MCF 10A (cell line): ENCODE measurements at regions not wholly inside any gene's neighbourhood (a gene's known extent, or its start where the extent isn't known, plus 50 kb on each side); places are given as distances from the start of the nearest gene placed in this dataset.
"Not testable (repeated sequence)": the region's sequence is repeated elsewhere in the genome, so short reads cannot be mapped to it uniquely, and the experiment has no call there.

Experiments
- BruUV-seq: library from RNA; stranded (reverse); fragments of 400-500 nt; replicated peaks from 2 replicates; lab custom pipeline; 2021; lab: Mats Ljungman, UMichigan
- CTCF ChIA-PET: fragments of 300-600 bp; sonication (Branson Sonifier 250); formaldehyde crosslinking; extraction: SDS; loops from one replicate; lab custom pipeline; 2021; ENCODE audit warnings: antibody characterized with exemption, inconsistent platforms; lab: Yijun Ruan, JAX
- POLR2A ChIA-PET: fragments of 300-600, 350-650 bp; sonication (Branson Sonifier 250); formaldehyde crosslinking; extraction: SDS; loops from one replicate; lab custom pipeline; 2020; ENCODE audit warnings: antibody characterized with exemption, inconsistent platforms; lab: Yijun Ruan, JAX
- DNase-seq: peaks from one replicate; pipeline ENCODE4 v3.0.0-alpha.2; 2018; ENCODE audit not compliant: unreplicated experiment
- H3K27ac Mint-ChIP-seq: one replicate; pipeline ENCODE4 v1.8.0; 2022; ENCODE audit warnings: mild to moderate bottlenecking, low read depth, mixed read lengths; ENCODE audit not compliant: unreplicated experiment
- H3K27me3 Mint-ChIP-seq: one replicate; pipeline ENCODE4 v1.8.0; 2022; ENCODE audit warnings: mixed read lengths; ENCODE audit not compliant: insufficient read depth, unreplicated experiment
- H3K36me3 Mint-ChIP-seq: one replicate; pipeline ENCODE4 v1.8.0; 2022; ENCODE audit warnings: mild to moderate bottlenecking, moderate library complexity, mixed read lengths; ENCODE audit not compliant: insufficient read depth, unreplicated experiment
- H3K4me1 Mint-ChIP-seq: one replicate; pipeline ENCODE4 v1.8.0; 2022; ENCODE audit warnings: mixed read lengths; ENCODE audit not compliant: insufficient read depth, unreplicated experiment
- H3K4me3 Mint-ChIP-seq: one replicate; pipeline ENCODE4 v1.8.0; 2022; ENCODE audit warnings: mild to moderate bottlenecking, moderate library complexity, mixed read lengths; ENCODE audit not compliant: unreplicated experiment
- H3K9me3 Mint-ChIP-seq: one replicate; pipeline ENCODE4 v1.8.0; 2022; ENCODE audit warnings: mixed read lengths; ENCODE audit not compliant: unreplicated experiment
- CTCF ChIP-seq: fragments of 200-600 bp; IDR thresholded peaks from one replicate; pipeline ENCODE4 v1.8.0; 2022; ENCODE audit warnings: antibody characterized with exemption, mild to moderate bottlenecking; ENCODE audit not compliant: unreplicated experiment
- intact Hi-C: fragments of 100-400 bp; cut with micrococcal nuclease; formaldehyde crosslinking; loops from 2 replicates; pipeline ENCODE4 v1.14.1; 2022

DNA sequence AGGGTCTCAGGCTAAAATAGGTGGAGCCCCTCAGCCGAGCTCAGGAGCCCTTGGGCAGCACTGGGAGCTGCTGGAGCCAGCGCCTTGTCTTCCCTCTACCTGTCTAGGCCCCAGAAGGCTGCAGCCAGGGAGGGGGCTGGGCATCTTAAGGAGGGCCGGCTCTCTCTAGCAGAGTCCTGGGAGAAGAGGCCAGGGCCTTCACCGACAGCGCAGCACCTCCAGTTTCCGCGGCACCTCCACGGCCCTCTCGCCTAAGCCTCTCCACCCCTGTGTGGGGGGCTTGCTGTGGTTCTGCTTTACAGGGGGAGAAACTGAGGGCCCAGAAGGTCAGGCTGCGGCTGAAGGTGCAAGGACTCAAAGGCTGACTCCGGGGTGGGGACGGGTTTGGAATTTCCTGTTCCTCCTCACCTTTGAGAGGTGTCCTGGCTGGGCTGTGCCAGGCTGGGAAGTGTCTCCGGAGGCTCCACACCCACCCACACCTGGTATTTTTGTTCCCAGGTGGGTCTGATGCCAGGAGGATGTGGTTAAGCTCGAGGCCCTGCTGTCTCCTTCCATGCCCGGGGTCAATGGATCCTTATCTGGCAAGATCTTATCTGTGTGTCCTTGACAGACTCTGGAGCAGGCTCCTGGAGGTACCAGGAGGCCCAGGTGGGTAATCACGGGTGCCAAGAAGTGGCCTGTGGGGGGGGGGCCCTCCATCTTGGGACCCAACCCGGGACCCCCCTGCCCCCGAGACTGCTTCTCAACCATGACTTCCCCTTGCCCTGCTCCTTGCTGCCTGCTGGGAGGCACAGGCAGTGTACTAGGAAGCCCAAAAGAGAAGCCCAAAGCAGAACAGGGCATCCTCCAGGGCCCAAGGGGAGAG lies 95.3 kb upstream of the FGF3 start:
- peaks cover 18% of the 10 kb centered on the region for H3K27me3 Mint-ChIP-seq
- H3K4me1 Mint-ChIP-seq, result peaks cover 14% of the 10 kb centered on the region
- peaks cover 7% of the 10 kb centered on the region for H3K36me3 Mint-ChIP-seq
- no TSS peak for BruUV-seq
- H3K4me3 Mint-ChIP-seq, result peak overlapping the region; percentile 44
- H3K9me3 Mint-ChIP-seq, result no peaks in the 10 kb centered on the region
- TF ChIP-seq CTCF, result no peak
- POLR2A ChIA-PET, result interaction anchor here (0.6 to 0.8 kb wide), 2 partner anchors 87 to 282 kb away, joined by 3 read pairs; no protein-coding TSS in a partner anchor
- peak; percentile 62 for DNase-seq
- CTCF ChIA-PET, result interaction anchor here (0.6 to 2.0 kb wide), 16 partner anchors 14 to 291 kb away, joined by 3 to 11 read pairs (median 3); no protein-coding TSS in a partner anchor
- intact Hi-C loops, result loop anchor here (1.0 to 10.0 kb wide), 2 partner anchors 230 to 277 kb away; no protein-coding TSS in a partner anchor
- no peak overlapping the region for H3K27ac Mint-ChIP-seq

GRCh38 chr11:69915151-69915500 lies 95.9 kb upstream of the FGF3 start:
- Mint-ChIP-seq H3K36me3 (peaks cover 7% of the 10 kb centered on the region), H3K27ac (peak overlapping the region; percentile 30), H3K27me3 (peaks cover 18% of the 10 kb centered on the region), H3K4me1 (peaks cover 15% of the 10 kb centered on the region), H3K4me3 (peak overlapping the region; percentile 44), H3K9me3 (no peaks in the 10 kb centered on the region)
- ChIA-PET CTCF (interaction anchor here (0.6 to 2.0 kb wide), 13 partner anchors 14 to 290 kb away, joined by 3 to 11 read pairs (median 3); no protein-coding TSS in a partner anchor), POLR2A (interaction anchor here (0.8 kb wide), 1 partner anchor 281 kb away, joined by 3 read pairs; no protein-coding TSS in a partner anchor)
- no peak for TF ChIP-seq CTCF
- peak; percentile 38 for DNase-seq
- no TSS peak for BruUV-seq
- intact Hi-C loops, result loop anchor here (1.0 to 10.0 kb wide), 2 partner anchors 230 to 276 kb away; no protein-coding TSS in a partner anchor

DNA sequence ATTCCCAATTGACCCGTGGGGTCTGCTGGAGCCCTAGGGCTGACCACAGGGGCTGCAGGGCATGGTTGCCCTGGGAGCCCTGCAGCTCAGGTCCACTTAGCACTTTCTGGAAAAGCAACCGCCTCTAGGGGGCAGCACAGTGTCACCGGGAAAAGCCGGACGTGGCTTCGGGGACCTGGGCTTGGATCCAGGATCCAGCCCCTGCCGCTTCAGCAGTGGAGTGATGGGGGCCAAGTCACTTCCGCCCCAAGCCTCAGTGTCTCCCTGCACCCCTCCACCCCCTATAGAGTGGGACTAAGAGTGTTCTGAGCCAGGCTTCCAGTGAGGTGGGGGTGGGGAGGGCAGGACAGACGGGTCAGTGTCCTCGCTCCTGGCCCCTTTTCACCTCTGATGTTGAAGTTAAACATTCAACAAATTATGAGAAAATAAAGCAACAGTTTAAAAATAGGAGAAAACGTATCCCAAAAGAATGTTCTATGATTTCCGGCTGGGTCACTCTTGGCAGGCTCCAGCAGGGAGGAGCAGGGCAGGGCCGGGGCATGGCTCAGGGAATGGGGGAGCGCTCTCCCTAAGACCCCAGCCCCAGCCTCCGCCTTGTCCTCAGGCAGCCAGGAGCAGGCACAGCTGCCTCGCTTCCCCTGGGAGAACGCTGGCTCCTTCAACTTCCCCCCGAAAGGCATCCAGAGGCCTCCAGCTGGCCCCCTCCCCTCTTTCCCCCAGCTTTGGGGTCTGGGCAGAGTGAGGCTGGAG lies 96.5 kb upstream of the FGF3 start:
- peaks cover 7% of the 10 kb centered on the region for H3K36me3 Mint-ChIP-seq
- H3K4me3 Mint-ChIP-seq, result peak overlapping the region; percentile 42
- H3K4me1 Mint-ChIP-seq, result peaks cover 15% of the 10 kb centered on the region
- no peaks in the 10 kb centered on the region for H3K9me3 Mint-ChIP-seq
- TF ChIP-seq CTCF, result peak; percentile 83
- ChIA-PET POLR2A (interaction anchor here (0.6 to 0.8 kb wide), 2 partner anchors 11 to 281 kb away, joined by 3 to 4 read pairs; no protein-coding TSS in a partner anchor), CTCF (interaction anchor here (0.5 to 2.0 kb wide), 22 partner anchors 13 to 291 kb away, joined by 3 to 11 read pairs (median 3); no protein-coding TSS in a partner anchor)
- DNase-seq, result peak; percentile 70
- no TSS peak for BruUV-seq
- intact Hi-C loops, result loop anchor here (1.0 to 10.0 kb wide), 2 partner anchors 231 to 276 kb away; no protein-coding TSS in a partner anchor
- peaks cover 18% of the 10 kb centered on the region for H3K27me3 Mint-ChIP-seq
- peak overlapping the region; percentile 30 for H3K27ac Mint-ChIP-seq

GRCh38 chr11:69916251-69916649 lies 97.0 kb upstream of the FGF3 start:
- intact Hi-C loops, result loop anchor here (10.0 kb wide), 1 partner anchor 231 kb away; no protein-coding TSS in a partner anchor
- not testable (repeated sequence) for H3K36me3 Mint-ChIP-seq, H3K4me3 Mint-ChIP-seq, BruUV-seq, H3K27ac Mint-ChIP-seq, DNase-seq, H3K9me3 Mint-ChIP-seq
- Mint-ChIP-seq H3K4me1 (peaks cover 15% of the 10 kb centered on the region), H3K27me3 (peaks cover 18% of the 10 kb centered on the region)
- ChIA-PET CTCF (interaction anchor here (0.6 to 1.8 kb wide), 12 partner anchors 28 to 292 kb away, joined by 3 to 4 read pairs (median 3); no protein-coding TSS in a partner anchor), POLR2A (interaction anchor here (0.6 to 0.7 kb wide), 2 partner anchors 11 to 254 kb away, joined by 3 to 4 read pairs; no protein-coding TSS in a partner anchor)
